ENCODE measurements at regions not wholly inside any gene's neighbourhood (a gene's known extent, or its start where the extent isn't known, plus 50 kb on each side); places are given as distances from the start of the nearest gene placed in this dataset.

GRCh38 chr1:244216836-244217235 lies 165.8 kb downstream of the ZBTB18 start:
- no peak overlapping the region for H3K4me3 ChIP-seq (ENCODE audit: low read depth, low read length)
- no peak for TF ChIP-seq CTCF (IDR thresholded peaks at IDR 0.05; ENCODE audit: low read depth, low read length, missing control alignments)
- DNase-seq (ENCODE audit: low read depth): no peak

GRCh38 chr1:244217711-244218110 lies 166.6 kb downstream of the ZBTB18 start:
- no peak for TF ChIP-seq CTCF (IDR thresholded peaks at IDR 0.05; ENCODE audit: low read depth, low read length, missing control alignments)
- no peak overlapping the region for H3K4me3 ChIP-seq (ENCODE audit: low read depth, low read length)
- DNase-seq (ENCODE audit: low read depth): no peak

- no peak for TF ChIP-seq CTCF (IDR thresholded peaks at IDR 0.05; ENCODE audit: low read depth, low read length, missing control alignments)
- no peak for DNase-seq (ENCODE audit: low read depth)
- no peak overlapping the region for H3K4me3 ChIP-seq (ENCODE audit: low read depth, low read length)
Observed at GRCh38 chr1:244218220-244218619, 167.1 kb downstream of the ZBTB18 start.

GRCh38 chr1:244219149-244219548 lies 168.1 kb downstream of the ZBTB18 start:
- no peak overlapping the region for H3K4me3 ChIP-seq (ENCODE audit: low read depth, low read length)
- DNase-seq (ENCODE audit: low read depth): no peak
- no peak for TF ChIP-seq CTCF (IDR thresholded peaks at IDR 0.05; ENCODE audit: low read depth, low read length, missing control alignments)

- no peak overlapping the region for H3K4me3 ChIP-seq (ENCODE audit: low read depth, low read length)
- TF ChIP-seq CTCF (IDR thresholded peaks at IDR 0.05; ENCODE audit: low read depth, low read length, missing control alignments): no peak
- no peak for DNase-seq (ENCODE audit: low read depth)
Observed at GRCh38 chr1:244219802-244220201, 168.7 kb downstream of the ZBTB18 start.

GRCh38 chr1:244220410-244220809 lies 169.3 kb downstream of the ZBTB18 start:
- no peak overlapping the region for H3K4me3 ChIP-seq (ENCODE audit: low read depth, low read length)
- DNase-seq (ENCODE audit: low read depth): no peak
- no peak for TF ChIP-seq CTCF (IDR thresholded peaks at IDR 0.05; ENCODE audit: low read depth, low read length, missing control alignments)

GRCh38 chr1:244221991-244222390 lies 170.9 kb downstream of the ZBTB18 start:
- DNase-seq (ENCODE audit: low read depth): no peak
- no peak overlapping the region for H3K4me3 ChIP-seq (ENCODE audit: low read depth, low read length)
- no peak for TF ChIP-seq CTCF (IDR thresholded peaks at IDR 0.05; ENCODE audit: low read depth, low read length, missing control alignments)
